ENCODE measurements at regions not wholly inside any gene's neighbourhood (a gene's known extent, or its start where the extent isn't known, plus 50 kb on each side); places are given as distances from the start of the nearest gene placed in this dataset.

GRCh38 chr1:108038653-108039236 lies 73.8 kb upstream of the VAV3 start:
- TF ChIP-seq, protein P1, sequence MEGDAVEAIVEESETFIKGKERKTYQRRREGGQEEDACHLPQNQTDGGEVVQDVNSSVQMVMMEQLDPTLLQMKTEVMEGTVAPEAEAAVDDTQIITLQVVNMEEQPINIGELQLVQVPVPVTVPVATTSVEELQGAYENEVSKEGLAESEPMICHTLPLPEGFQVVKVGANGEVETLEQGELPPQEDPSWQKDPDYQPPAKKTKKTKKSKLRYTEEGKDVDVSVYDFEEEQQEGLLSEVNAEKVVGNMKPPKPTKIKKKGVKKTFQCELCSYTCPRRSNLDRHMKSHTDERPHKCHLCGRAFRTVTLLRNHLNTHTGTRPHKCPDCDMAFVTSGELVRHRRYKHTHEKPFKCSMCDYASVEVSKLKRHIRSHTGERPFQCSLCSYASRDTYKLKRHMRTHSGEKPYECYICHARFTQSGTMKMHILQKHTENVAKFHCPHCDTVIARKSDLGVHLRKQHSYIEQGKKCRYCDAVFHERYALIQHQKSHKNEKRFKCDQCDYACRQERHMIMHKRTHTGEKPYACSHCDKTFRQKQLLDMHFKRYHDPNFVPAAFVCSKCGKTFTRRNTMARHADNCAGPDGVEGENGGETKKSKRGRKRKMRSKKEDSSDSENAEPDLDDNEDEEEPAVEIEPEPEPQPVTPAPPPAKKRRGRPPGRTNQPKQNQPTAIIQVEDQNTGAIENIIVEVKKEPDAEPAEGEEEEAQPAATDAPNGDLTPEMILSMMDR (IDR thresholded peaks at IDR 0.05; ENCODE audit: borderline replicate concordance, extremely low read depth, low read length, poor library complexity, severe bottlenecking): no peak
- no peak for TF ChIP-seq EZH2 (IDR thresholded peaks at IDR 0.05; ENCODE audit: borderline replicate concordance, low read depth, low read length, severe bottlenecking)

Data from DND-41 (cell line).